WTC11 (cell line): ENCODE measurements at regions not wholly inside any gene's neighbourhood (a gene's known extent, or its start where the extent isn't known, plus 50 kb on each side); places are given as distances from the start of the nearest gene placed in this dataset.

Source experiments
- ATAC-seq: fragments of 200-7000 bp; cut with Tn5 transposase; 2 replicates; pipeline ENCODE4 v1.10.0; 2021; ENCODE audit warnings: mild to moderate bottlenecking, moderate library complexity
- CTCF ChIA-PET: fragments of 300-600 bp; sonication (Branson Sonifier 250); formaldehyde crosslinking; loops from one replicate; lab custom pipeline; 2021; ENCODE audit warnings: antibody characterized with exemption; lab: Charles Lee
- POLR2A ChIA-PET: fragments of 350-600 bp; sonication (Branson Sonifier 250); formaldehyde crosslinking; loops from one replicate; lab custom pipeline; 2021; ENCODE audit warnings: antibody characterized with exemption; lab: Charles Lee
- DNase-seq: peaks from one replicate; pipeline ENCODE4 v3.0.0; 2021; ENCODE audit warnings: low spot score
- H3K27ac Mint-ChIP-seq: 2 replicates; pipeline ENCODE4 v1.8.0; 2021; ENCODE audit warnings: mixed read lengths
- H3K27me3 Mint-ChIP-seq: 2 replicates; pipeline ENCODE4 v1.8.0; 2021; ENCODE audit warnings: low read depth, mild to moderate bottlenecking, moderate library complexity, mixed read lengths
- H3K36me3 Mint-ChIP-seq: 2 replicates; pipeline ENCODE4 v1.8.0; 2021; ENCODE audit warnings: mixed read lengths
- H3K4me1 Mint-ChIP-seq: 2 replicates; pipeline ENCODE4 v1.8.0; 2022; ENCODE audit warnings: mixed read lengths
- H3K4me3 Mint-ChIP-seq: 2 replicates; pipeline ENCODE4 v1.8.0; 2021; ENCODE audit warnings: mild to moderate bottlenecking, moderate library complexity, mixed read lengths
- H3K9me3 Mint-ChIP-seq: 2 replicates; pipeline ENCODE4 v1.8.0; 2021; ENCODE audit warnings: mixed read lengths
- EMX1 ChIP-seq: fragments of 250-450 bp; sonication (Bioruptor Pico); IDR thresholded peaks from 2 replicates; pipeline ENCODE4 v1.8.0; 2021; ENCODE audit warnings: mild to moderate bottlenecking
- ESRRA ChIP-seq: sonication (generic); formaldehyde crosslinking; IDR thresholded peaks from 2 replicates; pipeline ENCODE4 v1.8.1; 2022; ENCODE audit warnings: mild to moderate bottlenecking, missing genetic modification reagents, borderline replicate concordance
- FOXP1 ChIP-seq: sonication (generic); formaldehyde crosslinking; IDR thresholded peaks from 2 replicates; pipeline ENCODE4 v1.8.0; 2022; ENCODE audit warnings: missing genetic modification reagents, mild to moderate bottlenecking, moderate library complexity, borderline replicate concordance
- GABPB1 ChIP-seq: sonication (generic); formaldehyde crosslinking; IDR thresholded peaks from 2 replicates; pipeline ENCODE4 v1.8.1; 2023; ENCODE audit warnings: mild to moderate bottlenecking, missing genetic modification reagents
- IRF2 ChIP-seq: sonication (generic); formaldehyde crosslinking; IDR thresholded peaks from 2 replicates; pipeline ENCODE4 v1.8.0; 2022; ENCODE audit warnings: low read depth, missing genetic modification reagents, borderline replicate concordance
- MXD4 ChIP-seq: fragments of 250-450 bp; sonication (Bioruptor Pico); IDR thresholded peaks from 2 replicates; pipeline ENCODE4 v1.8.0; 2021; ENCODE audit warnings: mild to moderate bottlenecking, moderate library complexity, borderline replicate concordance
- MYBL2 ChIP-seq: sonication (generic); formaldehyde crosslinking; IDR thresholded peaks from 2 replicates; pipeline ENCODE4 v1.8.1; 2023; ENCODE audit warnings: mild to moderate bottlenecking, moderate library complexity, missing genetic modification reagents
- NR2C2 ChIP-seq: sonication (generic); formaldehyde crosslinking; IDR thresholded peaks from 2 replicates; pipeline ENCODE4 v1.8.0; 2022; ENCODE audit warnings: mild to moderate bottlenecking, missing genetic modification reagents
- PRRX2 ChIP-seq: fragments of 250-450 bp; sonication (Bioruptor Pico); IDR thresholded peaks from 2 replicates; pipeline ENCODE4 v1.8.0; 2021; ENCODE audit warnings: mild to moderate bottlenecking
- RELA ChIP-seq: sonication (generic); formaldehyde crosslinking; IDR thresholded peaks from 2 replicates; pipeline ENCODE4 v1.8.1; 2022; ENCODE audit warnings: missing genetic modification reagents, mild to moderate bottlenecking, borderline replicate concordance
- SOX15 ChIP-seq: fragments of 250-450 bp; sonication (Bioruptor Pico); IDR thresholded peaks from 2 replicates; pipeline ENCODE4 v1.9.0; 2021; ENCODE audit warnings: mild to moderate bottlenecking
- ZNF317 ChIP-seq: sonication (generic); formaldehyde crosslinking; IDR thresholded peaks from 2 replicates; pipeline ENCODE4 v1.8.1; 2023; ENCODE audit warnings: low read depth, mild to moderate bottlenecking, moderate library complexity, missing genetic modification reagents, borderline replicate concordance
- TF ChIP-seq, protein P1 (sequence below): sonication (generic); formaldehyde crosslinking; IDR thresholded peaks from 2 replicates; pipeline ENCODE4 v1.8.1; 2023; ENCODE audit warnings: mild to moderate bottlenecking, missing genetic modification reagents, moderate library complexity
- TF ChIP-seq, protein P2 (sequence below): fragments of 250-450 bp; sonication (Bioruptor Pico); IDR thresholded peaks from 2 replicates; pipeline ENCODE4 v1.9.0; 2021; ENCODE audit warnings: mild to moderate bottlenecking
- TF ChIP-seq, protein P3 (sequence below): sonication (generic); formaldehyde crosslinking; IDR thresholded peaks from 2 replicates; pipeline ENCODE4 v1.8.1; 2022; ENCODE audit warnings: mild to moderate bottlenecking, missing genetic modification reagents, moderate library complexity, borderline replicate concordance
- TF ChIP-seq, protein P4 (sequence below): sonication (generic); formaldehyde crosslinking; IDR thresholded peaks from 2 replicates; pipeline ENCODE4 v1.8.1; 2023; ENCODE audit warnings: mild to moderate bottlenecking, missing genetic modification reagents, moderate library complexity
- TF ChIP-seq, protein P5 (sequence below): fragments of 200-600 bp; IDR thresholded peaks from 2 replicates; pipeline ENCODE4 v1.8.0; 2022; ENCODE audit warnings: antibody characterized with exemption
- TF ChIP-seq, protein P6 (sequence below): sonication (generic); formaldehyde crosslinking; IDR thresholded peaks from 2 replicates; pipeline ENCODE4 v1.8.1; 2023; ENCODE audit warnings: mild to moderate bottlenecking, moderate library complexity, missing genetic modification reagents
- TF ChIP-seq, protein P7 (sequence below): sonication (generic); formaldehyde crosslinking; IDR thresholded peaks from 2 replicates; pipeline ENCODE4 v1.8.1; 2022; ENCODE audit warnings: missing genetic modification reagents, borderline replicate concordance

DNA sequence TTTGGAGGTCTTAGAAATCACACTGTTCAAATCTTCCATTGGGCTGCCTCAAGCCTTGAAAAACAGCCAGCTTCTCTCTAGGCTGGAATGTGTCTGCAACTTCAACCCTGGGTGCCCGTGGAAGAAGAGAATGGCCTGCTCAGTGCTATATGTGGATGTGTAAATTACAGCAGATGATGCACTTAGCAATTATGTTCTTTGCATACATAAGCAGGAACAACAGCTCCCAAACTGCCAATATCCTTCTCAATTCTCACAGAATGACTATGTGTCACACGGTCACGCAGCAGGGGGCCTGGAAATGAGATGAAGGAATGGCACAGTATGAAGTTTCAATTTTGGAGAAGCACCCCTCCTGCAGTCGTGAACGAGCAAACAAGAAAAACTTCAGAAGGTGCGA, 175.2 kb upstream of the SMARCA2 start:
- peaks cover 8% of the 10 kb centered on the region for H3K4me1 Mint-ChIP-seq
- ChIA-PET CTCF (interaction anchor here (0.6 to 1.5 kb wide), 5 partner anchors 29 to 133 kb away, joined by 3 to 5 read pairs (median 3); no protein-coding TSS in a partner anchor), POLR2A (no interaction called here)
- H3K4me3 Mint-ChIP-seq = no peak overlapping the region
- TF ChIP-seq ESRRA (CRISPR knock-in tag) = no peak
- no peak for TF ChIP-seq NR2C2
- TF ChIP-seq, protein P1, sequence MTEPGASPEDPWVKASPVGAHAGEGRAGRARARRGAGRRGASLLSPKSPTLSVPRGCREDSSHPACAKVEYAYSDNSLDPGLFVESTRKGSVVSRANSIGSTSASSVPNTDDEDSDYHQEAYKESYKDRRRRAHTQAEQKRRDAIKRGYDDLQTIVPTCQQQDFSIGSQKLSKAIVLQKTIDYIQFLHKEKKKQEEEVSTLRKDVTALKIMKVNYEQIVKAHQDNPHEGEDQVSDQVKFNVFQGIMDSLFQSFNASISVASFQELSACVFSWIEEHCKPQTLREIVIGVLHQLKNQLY (CRISPR knock-in tag) = no peak
- TF ChIP-seq, protein P2, sequence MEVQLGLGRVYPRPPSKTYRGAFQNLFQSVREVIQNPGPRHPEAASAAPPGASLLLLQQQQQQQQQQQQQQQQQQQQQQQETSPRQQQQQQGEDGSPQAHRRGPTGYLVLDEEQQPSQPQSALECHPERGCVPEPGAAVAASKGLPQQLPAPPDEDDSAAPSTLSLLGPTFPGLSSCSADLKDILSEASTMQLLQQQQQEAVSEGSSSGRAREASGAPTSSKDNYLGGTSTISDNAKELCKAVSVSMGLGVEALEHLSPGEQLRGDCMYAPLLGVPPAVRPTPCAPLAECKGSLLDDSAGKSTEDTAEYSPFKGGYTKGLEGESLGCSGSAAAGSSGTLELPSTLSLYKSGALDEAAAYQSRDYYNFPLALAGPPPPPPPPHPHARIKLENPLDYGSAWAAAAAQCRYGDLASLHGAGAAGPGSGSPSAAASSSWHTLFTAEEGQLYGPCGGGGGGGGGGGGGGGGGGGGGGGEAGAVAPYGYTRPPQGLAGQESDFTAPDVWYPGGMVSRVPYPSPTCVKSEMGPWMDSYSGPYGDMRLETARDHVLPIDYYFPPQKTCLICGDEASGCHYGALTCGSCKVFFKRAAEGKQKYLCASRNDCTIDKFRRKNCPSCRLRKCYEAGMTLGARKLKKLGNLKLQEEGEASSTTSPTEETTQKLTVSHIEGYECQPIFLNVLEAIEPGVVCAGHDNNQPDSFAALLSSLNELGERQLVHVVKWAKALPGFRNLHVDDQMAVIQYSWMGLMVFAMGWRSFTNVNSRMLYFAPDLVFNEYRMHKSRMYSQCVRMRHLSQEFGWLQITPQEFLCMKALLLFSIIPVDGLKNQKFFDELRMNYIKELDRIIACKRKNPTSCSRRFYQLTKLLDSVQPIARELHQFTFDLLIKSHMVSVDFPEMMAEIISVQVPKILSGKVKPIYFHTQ (CRISPR knock-in tag) = no peak
- TF ChIP-seq EMX1 (CRISPR knock-in tag) = no peak
- TF ChIP-seq SOX15 = no peak
- TF ChIP-seq IRF2 = no peak
- no peak for TF ChIP-seq RELA (CRISPR knock-in tag)
- TF ChIP-seq, protein P3, sequence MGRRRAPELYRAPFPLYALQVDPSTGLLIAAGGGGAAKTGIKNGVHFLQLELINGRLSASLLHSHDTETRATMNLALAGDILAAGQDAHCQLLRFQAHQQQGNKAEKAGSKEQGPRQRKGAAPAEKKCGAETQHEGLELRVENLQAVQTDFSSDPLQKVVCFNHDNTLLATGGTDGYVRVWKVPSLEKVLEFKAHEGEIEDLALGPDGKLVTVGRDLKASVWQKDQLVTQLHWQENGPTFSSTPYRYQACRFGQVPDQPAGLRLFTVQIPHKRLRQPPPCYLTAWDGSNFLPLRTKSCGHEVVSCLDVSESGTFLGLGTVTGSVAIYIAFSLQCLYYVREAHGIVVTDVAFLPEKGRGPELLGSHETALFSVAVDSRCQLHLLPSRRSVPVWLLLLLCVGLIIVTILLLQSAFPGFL (CRISPR knock-in tag) = no peak
- TF ChIP-seq, protein P4, sequence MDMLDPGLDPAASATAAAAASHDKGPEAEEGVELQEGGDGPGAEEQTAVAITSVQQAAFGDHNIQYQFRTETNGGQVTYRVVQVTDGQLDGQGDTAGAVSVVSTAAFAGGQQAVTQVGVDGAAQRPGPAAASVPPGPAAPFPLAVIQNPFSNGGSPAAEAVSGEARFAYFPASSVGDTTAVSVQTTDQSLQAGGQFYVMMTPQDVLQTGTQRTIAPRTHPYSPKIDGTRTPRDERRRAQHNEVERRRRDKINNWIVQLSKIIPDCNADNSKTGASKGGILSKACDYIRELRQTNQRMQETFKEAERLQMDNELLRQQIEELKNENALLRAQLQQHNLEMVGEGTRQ (CRISPR knock-in tag) = no peak
- TF ChIP-seq, protein P5, sequence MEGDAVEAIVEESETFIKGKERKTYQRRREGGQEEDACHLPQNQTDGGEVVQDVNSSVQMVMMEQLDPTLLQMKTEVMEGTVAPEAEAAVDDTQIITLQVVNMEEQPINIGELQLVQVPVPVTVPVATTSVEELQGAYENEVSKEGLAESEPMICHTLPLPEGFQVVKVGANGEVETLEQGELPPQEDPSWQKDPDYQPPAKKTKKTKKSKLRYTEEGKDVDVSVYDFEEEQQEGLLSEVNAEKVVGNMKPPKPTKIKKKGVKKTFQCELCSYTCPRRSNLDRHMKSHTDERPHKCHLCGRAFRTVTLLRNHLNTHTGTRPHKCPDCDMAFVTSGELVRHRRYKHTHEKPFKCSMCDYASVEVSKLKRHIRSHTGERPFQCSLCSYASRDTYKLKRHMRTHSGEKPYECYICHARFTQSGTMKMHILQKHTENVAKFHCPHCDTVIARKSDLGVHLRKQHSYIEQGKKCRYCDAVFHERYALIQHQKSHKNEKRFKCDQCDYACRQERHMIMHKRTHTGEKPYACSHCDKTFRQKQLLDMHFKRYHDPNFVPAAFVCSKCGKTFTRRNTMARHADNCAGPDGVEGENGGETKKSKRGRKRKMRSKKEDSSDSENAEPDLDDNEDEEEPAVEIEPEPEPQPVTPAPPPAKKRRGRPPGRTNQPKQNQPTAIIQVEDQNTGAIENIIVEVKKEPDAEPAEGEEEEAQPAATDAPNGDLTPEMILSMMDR = no peak
- TF ChIP-seq, protein P6, sequence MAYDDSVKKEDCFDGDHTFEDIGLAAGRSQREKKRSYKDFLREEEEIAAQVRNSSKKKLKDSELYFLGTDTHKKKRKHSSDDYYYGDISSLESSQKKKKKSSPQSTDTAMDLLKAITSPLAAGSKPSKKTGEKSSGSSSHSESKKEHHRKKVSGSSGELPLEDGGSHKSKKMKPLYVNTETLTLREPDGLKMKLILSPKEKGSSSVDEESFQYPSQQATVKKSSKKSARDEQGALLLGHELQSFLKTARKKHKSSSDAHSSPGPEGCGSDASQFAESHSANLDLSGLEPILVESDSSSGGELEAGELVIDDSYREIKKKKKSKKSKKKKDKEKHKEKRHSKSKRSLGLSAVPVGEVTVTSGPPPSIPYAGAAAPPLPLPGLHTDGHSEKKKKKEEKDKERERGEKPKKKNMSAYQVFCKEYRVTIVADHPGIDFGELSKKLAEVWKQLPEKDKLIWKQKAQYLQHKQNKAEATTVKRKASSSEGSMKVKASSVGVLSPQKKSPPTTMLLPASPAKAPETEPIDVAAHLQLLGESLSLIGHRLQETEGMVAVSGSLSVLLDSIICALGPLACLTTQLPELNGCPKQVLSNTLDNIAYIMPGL (CRISPR knock-in tag) = no peak
- TF ChIP-seq MYBL2 (CRISPR knock-in tag) = no peak
- no peak for TF ChIP-seq ZNF317
- no peak for TF ChIP-seq MXD4
- no peak for TF ChIP-seq FOXP1 (CRISPR knock-in tag)
- no peak for TF ChIP-seq GABPB1
- TF ChIP-seq, protein P7, sequence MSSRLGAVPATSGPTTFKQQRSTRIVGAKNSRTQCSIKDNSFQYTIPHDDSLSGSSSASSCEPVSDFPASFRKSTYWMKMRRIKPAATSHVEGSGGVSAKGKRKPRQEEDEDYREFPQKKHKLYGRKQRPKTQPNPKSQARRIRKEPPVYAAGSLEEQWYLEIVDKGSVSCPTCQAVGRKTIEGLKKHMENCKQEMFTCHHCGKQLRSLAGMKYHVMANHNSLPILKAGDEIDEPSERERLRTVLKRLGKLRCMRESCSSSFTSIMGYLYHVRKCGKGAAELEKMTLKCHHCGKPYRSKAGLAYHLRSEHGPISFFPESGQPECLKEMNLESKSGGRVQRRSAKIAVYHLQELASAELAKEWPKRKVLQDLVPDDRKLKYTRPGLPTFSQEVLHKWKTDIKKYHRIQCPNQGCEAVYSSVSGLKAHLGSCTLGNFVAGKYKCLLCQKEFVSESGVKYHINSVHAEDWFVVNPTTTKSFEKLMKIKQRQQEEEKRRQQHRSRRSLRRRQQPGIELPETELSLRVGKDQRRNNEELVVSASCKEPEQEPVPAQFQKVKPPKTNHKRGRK (CRISPR knock-in tag) = no peak
- TF ChIP-seq PRRX2 = no peak
- no peak overlapping the region for H3K27ac Mint-ChIP-seq
- H3K9me3 Mint-ChIP-seq = no peaks in the 10 kb centered on the region
- H3K27me3 Mint-ChIP-seq = no peaks in the 10 kb centered on the region
- DNase-seq = no peak
- ATAC-seq = no peak
- no peaks in the 10 kb centered on the region for H3K36me3 Mint-ChIP-seq
